ENCODE measurements at regions not wholly inside any gene's neighbourhood (a gene's known extent, or its start where the extent isn't known, plus 50 kb on each side); places are given as distances from the start of the nearest gene placed in this dataset.

- TF ChIP-seq, protein P1, sequence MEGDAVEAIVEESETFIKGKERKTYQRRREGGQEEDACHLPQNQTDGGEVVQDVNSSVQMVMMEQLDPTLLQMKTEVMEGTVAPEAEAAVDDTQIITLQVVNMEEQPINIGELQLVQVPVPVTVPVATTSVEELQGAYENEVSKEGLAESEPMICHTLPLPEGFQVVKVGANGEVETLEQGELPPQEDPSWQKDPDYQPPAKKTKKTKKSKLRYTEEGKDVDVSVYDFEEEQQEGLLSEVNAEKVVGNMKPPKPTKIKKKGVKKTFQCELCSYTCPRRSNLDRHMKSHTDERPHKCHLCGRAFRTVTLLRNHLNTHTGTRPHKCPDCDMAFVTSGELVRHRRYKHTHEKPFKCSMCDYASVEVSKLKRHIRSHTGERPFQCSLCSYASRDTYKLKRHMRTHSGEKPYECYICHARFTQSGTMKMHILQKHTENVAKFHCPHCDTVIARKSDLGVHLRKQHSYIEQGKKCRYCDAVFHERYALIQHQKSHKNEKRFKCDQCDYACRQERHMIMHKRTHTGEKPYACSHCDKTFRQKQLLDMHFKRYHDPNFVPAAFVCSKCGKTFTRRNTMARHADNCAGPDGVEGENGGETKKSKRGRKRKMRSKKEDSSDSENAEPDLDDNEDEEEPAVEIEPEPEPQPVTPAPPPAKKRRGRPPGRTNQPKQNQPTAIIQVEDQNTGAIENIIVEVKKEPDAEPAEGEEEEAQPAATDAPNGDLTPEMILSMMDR (conservative IDR thresholded peaks at IDR 0.05; ENCODE audit: low read length), result no peak
- TF ChIP-seq EZH2phosphoT487 (IDR thresholded peaks at IDR 0.05; ENCODE audit: borderline replicate concordance, low read depth, low read length), result no peak
Observed at GRCh38 chr13:73174521-73175010, 115.8 kb downstream of the KLF5 start.
